Ramos (cell line): ENCODE measurements at regions not wholly inside any gene's neighbourhood (a gene's known extent, or its start where the extent isn't known, plus 50 kb on each side); places are given as distances from the start of the nearest gene placed in this dataset.
"Not testable (repeated sequence)": the region's sequence is repeated elsewhere in the genome, so short reads cannot be mapped to it uniquely, and the experiment has no call there.

Experiments
- in situ Hi-C: fragments of 300-500 bp; cut with MboI; formaldehyde crosslinking; loops from one replicate; pipeline ENCODE4 v1.14.3; 2022; ENCODE audit warnings: low sequenced_read_pairs; ENCODE audit not compliant: unreplicated experiment

DNA sequence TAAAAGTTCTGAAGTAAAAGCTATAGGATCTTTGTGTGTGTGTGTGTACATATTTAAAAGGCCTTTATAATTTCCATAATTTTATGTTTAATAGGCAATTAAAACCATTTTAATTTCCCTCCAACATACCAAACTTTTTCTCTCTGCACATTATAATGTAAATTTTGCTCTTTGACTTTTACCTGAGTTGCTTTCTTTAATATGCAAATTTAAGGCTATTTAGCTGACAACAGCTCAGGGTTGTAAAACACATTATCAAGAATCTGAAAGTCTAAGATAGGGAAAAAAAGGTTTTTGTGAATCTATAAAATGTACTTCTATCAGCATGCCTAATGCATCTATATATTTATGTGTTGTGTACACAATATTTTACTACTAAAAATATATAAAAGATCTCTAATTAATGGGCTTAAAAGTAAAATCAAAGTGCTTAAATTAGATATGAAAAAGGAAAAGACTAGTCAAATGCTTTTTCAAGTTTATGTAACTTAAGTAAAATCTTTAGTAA lies 239.6 kb upstream of the RAI14 start:
- in situ Hi-C loops, result no loop called here

GRCh38 chr5:34420191-34420590 lies 235.9 kb upstream of the RAI14 start:
- in situ Hi-C loops, result not testable (repeated sequence)

GRCh38 chr5:34436761-34437501 lies 219.2 kb upstream of the RAI14 start:
- in situ Hi-C loops, result no loop called here

GRCh38 chr5:34439601-34440000 lies 216.5 kb upstream of the RAI14 start:
- in situ Hi-C loops, result no loop called here

- in situ Hi-C loops, result not testable (repeated sequence)
Measured at GRCh38 chr5:34441767-34442166, 214.4 kb upstream of the RAI14 start.

- in situ Hi-C loops, result no loop called here
Measured at GRCh38 chr5:34447424-34447823, 208.7 kb upstream of the RAI14 start.

DNA sequence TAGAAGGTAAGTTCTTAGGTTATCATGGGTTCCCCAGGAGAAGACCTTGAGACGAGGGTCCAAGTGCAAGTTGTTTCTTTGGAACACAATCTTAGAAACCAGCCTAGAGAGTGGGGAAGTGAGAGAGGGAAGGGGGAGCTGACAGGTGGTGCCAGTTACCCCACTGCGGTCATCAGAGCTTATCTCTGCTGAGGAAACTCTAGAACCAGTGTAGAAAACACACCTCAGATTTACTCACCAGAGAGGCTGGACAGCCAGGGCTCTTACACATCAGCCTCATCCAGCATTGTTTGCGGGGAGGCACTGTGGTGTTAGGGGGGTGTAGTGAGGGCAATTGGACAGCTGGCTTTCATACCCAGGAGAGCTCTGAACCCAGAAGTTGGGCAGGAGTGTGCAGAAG lies 206.5 kb upstream of the RAI14 start:
- in situ Hi-C loops, result loop anchor here (25.0 kb wide), 1 partner anchor 437 kb away; the partner anchor contains the start of gene AMACR

DNA sequence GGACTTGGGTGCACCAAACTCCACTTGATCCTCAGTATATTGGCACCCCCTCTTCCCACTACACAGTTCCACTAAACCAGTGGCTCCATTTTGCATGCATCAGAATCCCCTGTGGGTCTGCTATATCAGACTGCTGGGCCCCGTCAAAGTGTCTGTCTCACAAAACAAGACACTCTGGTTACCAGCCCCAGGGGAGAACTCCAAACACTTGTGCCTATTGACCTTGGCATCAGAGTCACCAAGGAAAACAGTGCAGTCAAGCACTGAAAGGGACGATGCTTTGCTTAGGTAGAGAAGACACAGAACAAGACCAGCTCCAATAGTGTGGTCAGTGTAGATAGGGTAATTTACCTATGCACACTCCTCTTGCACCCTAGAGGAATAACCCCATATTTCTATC lies 205.8 kb upstream of the RAI14 start:
- in situ Hi-C loops, result loop anchor here (25.0 kb wide), 1 partner anchor 438 kb away; the partner anchor contains the start of gene AMACR

GRCh38 chr5:34452170-34452828 lies 203.8 kb upstream of the RAI14 start:
- in situ Hi-C loops, result loop anchor here (25.0 kb wide), 1 partner anchor 440 kb away; the partner anchor contains the start of gene AMACR

GRCh38 chr5:34455098-34455497 lies 201.0 kb upstream of the RAI14 start:
- in situ Hi-C loops, result loop anchor here (25.0 kb wide), 1 partner anchor 443 kb away; the partner anchor contains the start of gene AMACR

DNA sequence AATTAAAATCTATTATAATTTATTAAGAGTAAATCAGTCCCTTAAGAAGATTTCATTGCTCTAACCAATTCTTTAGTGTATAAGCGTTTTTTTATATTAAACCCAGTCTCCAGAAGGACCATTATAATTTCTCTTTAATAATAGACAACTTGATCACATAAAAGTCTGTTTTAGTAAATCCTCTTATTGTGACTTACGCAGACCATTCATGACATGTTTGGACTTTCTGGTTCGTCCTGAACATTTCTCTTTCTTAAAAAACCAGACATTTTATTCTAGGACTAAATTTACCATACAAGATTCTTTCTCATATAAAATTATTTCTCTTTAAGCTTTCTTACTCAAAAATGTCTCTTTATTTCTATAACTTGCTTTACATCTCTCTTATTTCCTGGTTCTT lies 196.2 kb upstream of the RAI14 start:
- in situ Hi-C loops, result loop anchor here (10.0 to 25.0 kb wide), 2 partner anchors 265 to 448 kb away; partner anchors contain the start of gene AMACR

DNA sequence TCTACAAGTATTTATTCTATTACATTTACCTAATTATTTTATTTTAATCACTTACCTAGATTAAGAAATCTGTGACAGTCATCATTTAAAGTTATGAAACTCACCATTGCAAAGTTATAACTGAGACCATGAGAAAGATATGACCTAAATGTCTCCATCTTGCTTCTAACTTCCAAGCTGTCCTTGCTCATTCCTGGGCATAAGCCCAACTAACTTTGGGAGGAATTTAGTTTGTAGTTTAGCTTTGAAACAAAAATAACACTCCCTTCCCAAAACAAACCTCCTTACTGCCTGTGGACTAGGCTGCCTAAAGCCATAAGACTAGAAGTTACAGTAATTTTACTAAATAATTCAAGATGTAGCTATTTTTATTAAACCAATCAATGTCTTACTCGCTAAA lies 195.6 kb upstream of the RAI14 start:
- in situ Hi-C loops, result loop anchor here (10.0 to 25.0 kb wide), 2 partner anchors 266 to 448 kb away; partner anchors contain the start of gene AMACR

GRCh38 chr5:34464829-34465228 lies 191.3 kb upstream of the RAI14 start:
- in situ Hi-C loops, result loop anchor here (10.0 to 25.0 kb wide), 2 partner anchors 270 to 453 kb away; partner anchors contain the start of gene AMACR

DNA sequence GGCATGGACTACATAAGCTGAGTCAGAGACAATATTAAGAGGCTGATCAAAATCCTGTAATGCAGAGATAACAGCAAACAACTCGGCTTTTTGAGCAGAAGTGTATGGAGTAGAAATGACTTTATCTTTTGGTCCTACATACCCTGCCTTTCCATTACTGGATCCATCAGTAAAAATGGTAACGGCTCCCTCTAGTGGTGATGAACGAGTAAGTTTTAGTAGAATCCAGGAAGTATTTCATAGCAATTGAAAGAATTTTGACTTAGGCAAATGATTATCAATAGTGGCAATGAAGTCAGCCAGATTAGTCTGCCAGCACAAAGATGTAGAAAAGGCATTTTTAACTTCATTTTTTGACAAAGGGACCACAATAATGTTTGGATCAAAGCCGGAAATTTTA lies 190.8 kb upstream of the RAI14 start:
- in situ Hi-C loops, result loop anchor here (10.0 to 25.0 kb wide), 2 partner anchors 270 to 453 kb away; partner anchors contain the start of gene AMACR

GRCh38 chr5:34466519-34467388 lies 189.4 kb upstream of the RAI14 start:
- in situ Hi-C loops, result loop anchor here (10.0 to 25.0 kb wide), 2 partner anchors 272 to 454 kb away; partner anchors contain the start of gene AMACR

DNA sequence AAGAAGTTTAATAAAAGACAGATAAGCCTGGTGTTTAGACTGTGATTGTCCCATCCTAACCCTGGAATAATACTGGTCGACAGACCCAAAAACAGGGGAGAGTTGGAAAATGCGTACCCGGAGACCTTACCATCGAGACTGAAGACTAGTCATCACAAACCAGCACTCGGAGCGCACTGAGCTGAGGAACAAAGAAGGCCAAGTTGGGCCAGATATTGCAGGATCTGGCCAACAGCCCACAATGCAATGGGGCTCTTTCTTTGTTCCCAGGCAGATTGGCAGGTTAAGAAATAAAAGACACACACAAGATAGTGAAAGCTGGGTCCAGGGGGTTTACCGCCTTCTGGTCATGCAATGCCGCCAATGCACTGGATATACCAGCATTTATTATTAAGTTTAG lies 188.7 kb upstream of the RAI14 start:
- in situ Hi-C loops, result loop anchor here (10.0 to 25.0 kb wide), 2 partner anchors 273 to 455 kb away; partner anchors contain the start of gene AMACR

DNA sequence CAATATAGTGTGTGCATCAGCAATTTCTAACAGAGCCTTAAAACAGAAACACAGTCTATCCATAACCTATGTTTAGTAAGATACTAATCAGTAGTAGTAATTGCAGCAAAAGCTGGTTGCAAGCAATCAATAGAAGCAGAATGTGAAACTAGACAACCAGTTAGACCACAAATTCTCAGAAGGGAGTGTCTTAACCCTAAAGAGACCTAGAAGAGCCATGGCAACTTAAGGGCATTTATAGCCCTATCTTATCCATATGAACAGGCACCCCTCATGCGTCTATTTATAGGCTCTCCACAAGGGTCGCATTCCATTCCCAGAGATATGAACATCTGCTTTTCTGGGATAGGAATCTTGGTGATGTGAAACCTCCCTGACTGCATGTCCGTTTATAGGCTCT lies 188.1 kb upstream of the RAI14 start:
- in situ Hi-C loops, result loop anchor here (10.0 to 25.0 kb wide), 2 partner anchors 273 to 456 kb away; partner anchors contain the start of gene AMACR

- in situ Hi-C loops, result loop anchor here (10.0 to 25.0 kb wide), 2 partner anchors 275 to 458 kb away; partner anchors contain the start of gene AMACR
Measured at GRCh38 chr5:34469971-34470370, 186.2 kb upstream of the RAI14 start.

GRCh38 chr5:34474573-34475021 lies 181.5 kb upstream of the RAI14 start:
- in situ Hi-C loops, result loop anchor here (25.0 kb wide), 4 partner anchors 413 to 1463 kb away; partner anchors contain the start of genes AMACR and CAPSL
